WTC11 (cell line): ENCODE measurements at regions not wholly inside any gene's neighbourhood (a gene's known extent, or its start where the extent isn't known, plus 50 kb on each side); places are given as distances from the start of the nearest gene placed in this dataset.

Source experiments
- ESRRA ChIP-seq: sonication (generic); formaldehyde crosslinking; IDR thresholded peaks from 2 replicates; pipeline ENCODE4 v1.8.1; 2022; ENCODE audit warnings: mild to moderate bottlenecking, missing genetic modification reagents, borderline replicate concordance
- TEAD4 ChIP-seq: sonication (generic); formaldehyde crosslinking; IDR thresholded peaks from 2 replicates; pipeline ENCODE4 v1.8.0; 2022; ENCODE audit warnings: mild to moderate bottlenecking, missing genetic modification reagents
- TF ChIP-seq, protein P1 (sequence below): fragments of 200-600 bp; IDR thresholded peaks from 2 replicates; pipeline ENCODE4 v1.8.0; 2022; ENCODE audit warnings: antibody characterized with exemption
- TF ChIP-seq, protein P2 (sequence below): sonication (generic); formaldehyde crosslinking; IDR thresholded peaks from 2 replicates; pipeline ENCODE4 v1.8.1; 2023; ENCODE audit warnings: mild to moderate bottlenecking, missing genetic modification reagents, borderline replicate concordance
- TF ChIP-seq, protein P3 (sequence below): sonication (generic); formaldehyde crosslinking; IDR thresholded peaks from 2 replicates; pipeline ENCODE4 v1.8.0; 2023; ENCODE audit warnings: missing genetic modification reagents, mild to moderate bottlenecking, borderline replicate concordance
- TF ChIP-seq, protein P4 (sequence below): fragments of 250-450 bp; sonication (Bioruptor Pico); IDR thresholded peaks from 2 replicates; pipeline ENCODE4 v1.8.0; 2021; ENCODE audit warnings: mild to moderate bottlenecking
- TF ChIP-seq, protein P5 (sequence below): sonication (generic); formaldehyde crosslinking; IDR thresholded peaks from 2 replicates; pipeline ENCODE4 v1.8.0; 2022; ENCODE audit warnings: mild to moderate bottlenecking, missing genetic modification reagents

DNA sequence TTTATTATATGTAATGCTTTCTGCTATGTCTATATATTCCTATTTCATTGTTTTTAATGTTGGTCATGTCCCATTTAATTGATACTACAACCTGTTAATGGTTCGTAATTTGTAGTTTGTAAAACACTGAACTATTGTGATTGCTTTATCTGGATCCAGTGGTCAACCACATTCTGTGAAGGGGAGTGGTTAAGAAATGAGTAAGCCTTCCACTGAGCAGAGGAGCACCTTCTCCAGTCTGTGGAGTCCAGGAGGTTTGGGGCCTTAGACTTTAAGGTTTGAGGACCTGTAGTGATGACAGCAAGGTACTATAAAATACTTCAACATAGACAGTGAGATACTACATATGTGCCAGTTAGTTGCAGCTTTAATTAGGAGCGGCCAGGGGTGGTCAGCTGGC is 67.7 kb upstream of the RAD23B start:
- TF ChIP-seq, protein P1, sequence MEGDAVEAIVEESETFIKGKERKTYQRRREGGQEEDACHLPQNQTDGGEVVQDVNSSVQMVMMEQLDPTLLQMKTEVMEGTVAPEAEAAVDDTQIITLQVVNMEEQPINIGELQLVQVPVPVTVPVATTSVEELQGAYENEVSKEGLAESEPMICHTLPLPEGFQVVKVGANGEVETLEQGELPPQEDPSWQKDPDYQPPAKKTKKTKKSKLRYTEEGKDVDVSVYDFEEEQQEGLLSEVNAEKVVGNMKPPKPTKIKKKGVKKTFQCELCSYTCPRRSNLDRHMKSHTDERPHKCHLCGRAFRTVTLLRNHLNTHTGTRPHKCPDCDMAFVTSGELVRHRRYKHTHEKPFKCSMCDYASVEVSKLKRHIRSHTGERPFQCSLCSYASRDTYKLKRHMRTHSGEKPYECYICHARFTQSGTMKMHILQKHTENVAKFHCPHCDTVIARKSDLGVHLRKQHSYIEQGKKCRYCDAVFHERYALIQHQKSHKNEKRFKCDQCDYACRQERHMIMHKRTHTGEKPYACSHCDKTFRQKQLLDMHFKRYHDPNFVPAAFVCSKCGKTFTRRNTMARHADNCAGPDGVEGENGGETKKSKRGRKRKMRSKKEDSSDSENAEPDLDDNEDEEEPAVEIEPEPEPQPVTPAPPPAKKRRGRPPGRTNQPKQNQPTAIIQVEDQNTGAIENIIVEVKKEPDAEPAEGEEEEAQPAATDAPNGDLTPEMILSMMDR: no peak
- TF ChIP-seq ESRRA (CRISPR knock-in tag): no peak
- TF ChIP-seq, protein P2, sequence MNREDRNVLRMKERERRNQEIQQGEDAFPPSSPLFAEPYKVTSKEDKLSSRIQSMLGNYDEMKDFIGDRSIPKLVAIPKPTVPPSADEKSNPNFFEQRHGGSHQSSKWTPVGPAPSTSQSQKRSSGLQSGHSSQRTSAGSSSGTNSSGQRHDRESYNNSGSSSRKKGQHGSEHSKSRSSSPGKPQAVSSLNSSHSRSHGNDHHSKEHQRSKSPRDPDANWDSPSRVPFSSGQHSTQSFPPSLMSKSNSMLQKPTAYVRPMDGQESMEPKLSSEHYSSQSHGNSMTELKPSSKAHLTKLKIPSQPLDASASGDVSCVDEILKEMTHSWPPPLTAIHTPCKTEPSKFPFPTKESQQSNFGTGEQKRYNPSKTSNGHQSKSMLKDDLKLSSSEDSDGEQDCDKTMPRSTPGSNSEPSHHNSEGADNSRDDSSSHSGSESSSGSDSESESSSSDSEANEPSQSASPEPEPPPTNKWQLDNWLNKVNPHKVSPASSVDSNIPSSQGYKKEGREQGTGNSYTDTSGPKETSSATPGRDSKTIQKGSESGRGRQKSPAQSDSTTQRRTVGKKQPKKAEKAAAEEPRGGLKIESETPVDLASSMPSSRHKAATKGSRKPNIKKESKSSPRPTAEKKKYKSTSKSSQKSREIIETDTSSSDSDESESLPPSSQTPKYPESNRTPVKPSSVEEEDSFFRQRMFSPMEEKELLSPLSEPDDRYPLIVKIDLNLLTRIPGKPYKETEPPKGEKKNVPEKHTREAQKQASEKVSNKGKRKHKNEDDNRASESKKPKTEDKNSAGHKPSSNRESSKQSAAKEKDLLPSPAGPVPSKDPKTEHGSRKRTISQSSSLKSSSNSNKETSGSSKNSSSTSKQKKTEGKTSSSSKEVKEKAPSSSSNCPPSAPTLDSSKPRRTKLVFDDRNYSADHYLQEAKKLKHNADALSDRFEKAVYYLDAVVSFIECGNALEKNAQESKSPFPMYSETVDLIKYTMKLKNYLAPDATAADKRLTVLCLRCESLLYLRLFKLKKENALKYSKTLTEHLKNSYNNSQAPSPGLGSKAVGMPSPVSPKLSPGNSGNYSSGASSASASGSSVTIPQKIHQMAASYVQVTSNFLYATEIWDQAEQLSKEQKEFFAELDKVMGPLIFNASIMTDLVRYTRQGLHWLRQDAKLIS (CRISPR knock-in tag): no peak
- TF ChIP-seq, protein P3, sequence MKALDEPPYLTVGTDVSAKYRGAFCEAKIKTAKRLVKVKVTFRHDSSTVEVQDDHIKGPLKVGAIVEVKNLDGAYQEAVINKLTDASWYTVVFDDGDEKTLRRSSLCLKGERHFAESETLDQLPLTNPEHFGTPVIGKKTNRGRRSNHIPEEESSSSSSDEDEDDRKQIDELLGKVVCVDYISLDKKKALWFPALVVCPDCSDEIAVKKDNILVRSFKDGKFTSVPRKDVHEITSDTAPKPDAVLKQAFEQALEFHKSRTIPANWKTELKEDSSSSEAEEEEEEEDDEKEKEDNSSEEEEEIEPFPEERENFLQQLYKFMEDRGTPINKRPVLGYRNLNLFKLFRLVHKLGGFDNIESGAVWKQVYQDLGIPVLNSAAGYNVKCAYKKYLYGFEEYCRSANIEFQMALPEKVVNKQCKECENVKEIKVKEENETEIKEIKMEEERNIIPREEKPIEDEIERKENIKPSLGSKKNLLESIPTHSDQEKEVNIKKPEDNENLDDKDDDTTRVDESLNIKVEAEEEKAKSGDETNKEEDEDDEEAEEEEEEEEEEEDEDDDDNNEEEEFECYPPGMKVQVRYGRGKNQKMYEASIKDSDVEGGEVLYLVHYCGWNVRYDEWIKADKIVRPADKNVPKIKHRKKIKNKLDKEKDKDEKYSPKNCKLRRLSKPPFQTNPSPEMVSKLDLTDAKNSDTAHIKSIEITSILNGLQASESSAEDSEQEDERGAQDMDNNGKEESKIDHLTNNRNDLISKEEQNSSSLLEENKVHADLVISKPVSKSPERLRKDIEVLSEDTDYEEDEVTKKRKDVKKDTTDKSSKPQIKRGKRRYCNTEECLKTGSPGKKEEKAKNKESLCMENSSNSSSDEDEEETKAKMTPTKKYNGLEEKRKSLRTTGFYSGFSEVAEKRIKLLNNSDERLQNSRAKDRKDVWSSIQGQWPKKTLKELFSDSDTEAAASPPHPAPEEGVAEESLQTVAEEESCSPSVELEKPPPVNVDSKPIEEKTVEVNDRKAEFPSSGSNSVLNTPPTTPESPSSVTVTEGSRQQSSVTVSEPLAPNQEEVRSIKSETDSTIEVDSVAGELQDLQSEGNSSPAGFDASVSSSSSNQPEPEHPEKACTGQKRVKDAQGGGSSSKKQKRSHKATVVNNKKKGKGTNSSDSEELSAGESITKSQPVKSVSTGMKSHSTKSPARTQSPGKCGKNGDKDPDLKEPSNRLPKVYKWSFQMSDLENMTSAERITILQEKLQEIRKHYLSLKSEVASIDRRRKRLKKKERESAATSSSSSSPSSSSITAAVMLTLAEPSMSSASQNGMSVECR (CRISPR knock-in tag): no peak
- TF ChIP-seq, protein P4, sequence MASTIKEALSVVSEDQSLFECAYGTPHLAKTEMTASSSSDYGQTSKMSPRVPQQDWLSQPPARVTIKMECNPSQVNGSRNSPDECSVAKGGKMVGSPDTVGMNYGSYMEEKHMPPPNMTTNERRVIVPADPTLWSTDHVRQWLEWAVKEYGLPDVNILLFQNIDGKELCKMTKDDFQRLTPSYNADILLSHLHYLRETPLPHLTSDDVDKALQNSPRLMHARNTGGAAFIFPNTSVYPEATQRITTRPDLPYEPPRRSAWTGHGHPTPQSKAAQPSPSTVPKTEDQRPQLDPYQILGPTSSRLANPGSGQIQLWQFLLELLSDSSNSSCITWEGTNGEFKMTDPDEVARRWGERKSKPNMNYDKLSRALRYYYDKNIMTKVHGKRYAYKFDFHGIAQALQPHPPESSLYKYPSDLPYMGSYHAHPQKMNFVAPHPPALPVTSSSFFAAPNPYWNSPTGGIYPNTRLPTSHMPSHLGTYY (CRISPR knock-in tag): no peak
- TF ChIP-seq, protein P5, sequence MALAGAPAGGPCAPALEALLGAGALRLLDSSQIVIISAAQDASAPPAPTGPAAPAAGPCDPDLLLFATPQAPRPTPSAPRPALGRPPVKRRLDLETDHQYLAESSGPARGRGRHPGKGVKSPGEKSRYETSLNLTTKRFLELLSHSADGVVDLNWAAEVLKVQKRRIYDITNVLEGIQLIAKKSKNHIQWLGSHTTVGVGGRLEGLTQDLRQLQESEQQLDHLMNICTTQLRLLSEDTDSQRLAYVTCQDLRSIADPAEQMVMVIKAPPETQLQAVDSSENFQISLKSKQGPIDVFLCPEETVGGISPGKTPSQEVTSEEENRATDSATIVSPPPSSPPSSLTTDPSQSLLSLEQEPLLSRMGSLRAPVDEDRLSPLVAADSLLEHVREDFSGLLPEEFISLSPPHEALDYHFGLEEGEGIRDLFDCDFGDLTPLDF (CRISPR knock-in tag): no peak
- TF ChIP-seq TEAD4 (CRISPR knock-in tag): no peak
